Activated CD4-positive, alpha-beta memory T cell treated with anti-CD3 and anti-CD28 coated beads for 36 hours (primary cell): ENCODE measurements at regions not wholly inside any gene's neighbourhood (a gene's known extent, or its start where the extent isn't known, plus 50 kb on each side); places are given as distances from the start of the nearest gene placed in this dataset.
A peak's percentile ranks its signal among the peaks of the same experiment; 100 is the strongest.
"Not testable (repeated sequence)": the region's sequence is repeated elsewhere in the genome, so short reads cannot be mapped to it uniquely, and the experiment has no call there.

Experiments
- CTCF ChIA-PET: fragments of 350-600 bp; sonication (Branson Sonifier 250); formaldehyde crosslinking; loops from one replicate; lab custom pipeline; 2021; ENCODE audit warnings: antibody characterized with exemption, inconsistent platforms; lab: Charles Lee
- POLR2A ChIA-PET: fragments of 350-600 bp; sonication (Branson Sonifier 250); formaldehyde crosslinking; loops from one replicate; lab custom pipeline; 2021; ENCODE audit warnings: antibody characterized with exemption; lab: Charles Lee
- DNase-seq: peaks from one replicate; pipeline ENCODE4 v3.0.0-alpha.2; 2020
- H3K27ac Mint-ChIP-seq: one replicate; pipeline ENCODE4 v1.8.0; 2021; ENCODE audit warnings: mixed read lengths
- H3K27me3 Mint-ChIP-seq: one replicate; pipeline ENCODE4 v1.8.0; 2021; ENCODE audit warnings: mixed read lengths
- H3K36me3 Mint-ChIP-seq: one replicate; pipeline ENCODE4 v1.8.0; 2021; ENCODE audit warnings: mixed read lengths
- H3K4me1 Mint-ChIP-seq: one replicate; pipeline ENCODE4 v1.8.0; 2021; ENCODE audit warnings: low read depth, mixed read lengths
- H3K4me3 Mint-ChIP-seq: one replicate; pipeline ENCODE4 v1.8.0; 2021; ENCODE audit warnings: mild to moderate bottlenecking, mixed read lengths
- H3K9me3 Mint-ChIP-seq: one replicate; pipeline ENCODE4 v1.8.0; 2021; ENCODE audit warnings: mixed read lengths
- intact Hi-C: fragments of 100-400 bp; cut with micrococcal nuclease; formaldehyde crosslinking; loops from one replicate; pipeline ENCODE4 v1.15.1; 2023

DNA sequence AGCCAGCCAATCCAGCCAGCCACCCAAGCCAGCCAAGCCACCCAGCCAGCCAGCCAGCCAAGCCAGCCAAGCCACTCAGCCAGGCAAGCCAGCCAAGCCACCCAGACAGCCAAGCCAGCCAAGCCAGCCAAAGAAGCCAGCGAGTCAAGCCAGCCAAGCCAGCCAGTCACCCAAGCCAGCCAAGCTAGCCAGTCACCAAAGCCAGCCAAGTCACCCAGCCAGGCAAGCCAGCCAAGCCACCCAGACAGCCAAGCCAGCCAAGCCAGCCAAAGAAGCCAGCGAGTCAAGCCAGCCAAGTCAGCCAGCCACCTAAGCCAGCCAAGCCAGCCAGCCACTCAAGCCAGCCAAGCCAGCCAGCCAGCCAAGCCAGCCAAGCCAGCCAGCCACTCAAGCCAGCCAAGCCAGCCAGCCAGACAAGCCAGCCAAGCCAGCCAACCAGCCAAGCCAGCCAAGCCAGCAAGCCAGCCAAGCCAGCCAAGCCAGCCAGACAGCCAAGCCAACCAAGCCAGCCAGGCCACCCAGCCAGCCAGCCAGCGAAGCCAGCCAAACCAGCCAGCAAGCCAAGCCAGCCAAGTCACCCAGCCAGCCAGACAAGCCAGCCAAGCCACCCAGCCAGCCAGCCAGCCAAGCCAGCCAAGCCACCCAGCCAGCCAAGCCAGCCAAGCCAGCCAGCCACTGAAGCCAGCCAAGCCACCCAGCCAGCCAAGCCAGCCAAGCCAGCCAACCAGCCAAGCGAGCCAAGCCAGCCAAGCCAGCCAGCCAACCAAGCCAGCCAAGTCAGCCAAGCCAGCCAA, 198.8 kb downstream of the GOLGA6L6 start:
- H3K9me3 Mint-ChIP-seq, H3K27me3 Mint-ChIP-seq, H3K27ac Mint-ChIP-seq, H3K4me1 Mint-ChIP-seq, CTCF ChIA-PET, H3K36me3 Mint-ChIP-seq, POLR2A ChIA-PET, H3K4me3 Mint-ChIP-seq, intact Hi-C loops: not testable (repeated sequence)
- DNase-seq = peak; percentile 7

- Mint-ChIP-seq H3K27ac (no peak overlapping the region), H3K4me3 (no peak overlapping the region), H3K9me3 (peaks cover 3% of the 10 kb centered on the region), H3K27me3 (no peaks in the 10 kb centered on the region), H3K36me3 (peaks cover 3% of the 10 kb centered on the region), H3K4me1 (no peaks in the 10 kb centered on the region)
- intact Hi-C loops = no loop called here
- ChIA-PET CTCF (no interaction called here), POLR2A (no interaction called here)
- peak; percentile 51 for DNase-seq
Observed at GRCh38 chr15:20341901-20342600, 199.5 kb downstream of the GOLGA6L6 start.

DNA sequence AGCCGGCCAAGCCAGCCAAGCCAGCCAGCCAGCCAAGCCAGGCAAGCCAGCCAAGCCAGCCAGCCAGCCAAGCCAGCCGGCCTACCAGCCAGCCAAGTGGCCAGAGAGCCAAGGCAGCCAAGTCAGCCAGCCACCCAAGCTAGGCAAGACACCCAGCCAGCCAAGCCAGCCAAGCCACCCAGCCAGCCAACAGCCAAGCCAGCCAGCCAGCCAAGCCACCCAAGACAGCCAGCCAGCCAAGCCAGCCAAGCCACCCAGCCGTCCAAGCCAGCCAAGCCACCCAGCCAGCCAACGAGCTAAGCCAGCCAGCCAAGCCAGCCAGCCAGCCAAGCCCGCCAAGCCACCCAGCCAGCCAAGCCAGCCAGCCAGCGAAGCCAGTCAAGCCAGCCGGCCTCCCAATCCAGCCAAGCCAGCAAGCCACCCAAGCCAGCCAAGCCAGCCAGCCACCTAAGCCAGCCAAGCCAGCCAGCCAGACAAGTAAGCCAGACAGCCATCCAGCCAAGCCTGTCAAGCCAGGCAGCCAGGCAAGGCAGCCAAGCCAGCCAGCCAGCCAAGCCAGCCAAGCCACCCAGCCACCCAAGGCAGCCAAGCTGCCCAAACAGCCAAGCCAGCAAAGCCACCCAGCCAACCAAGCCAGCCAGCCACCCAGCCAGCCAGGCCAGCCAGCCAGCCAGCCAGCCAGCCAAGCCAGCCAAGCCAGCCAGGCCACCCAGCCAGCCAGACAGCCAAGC, 200.5 kb downstream of the GOLGA6L6 start:
- Mint-ChIP-seq H3K9me3 (peaks cover 9% of the 10 kb centered on the region), H3K27me3 (no peaks in the 10 kb centered on the region), H3K4me1 (no peaks in the 10 kb centered on the region), H3K27ac (no peak overlapping the region), H3K36me3 (peaks cover 5% of the 10 kb centered on the region), H3K4me3 (no peak overlapping the region)
- intact Hi-C loops = no loop called here
- DNase-seq = peak; percentile 48
- ChIA-PET CTCF (interaction anchor here (1.1 kb wide), 1 partner anchor 15 kb away, joined by 3 read pairs; no protein-coding TSS in a partner anchor), POLR2A (no interaction called here)

- H3K27ac Mint-ChIP-seq = no peak overlapping the region
- CTCF ChIA-PET = interaction anchor here (1.1 kb wide), 1 partner anchor 16 kb away, joined by 3 read pairs; no protein-coding TSS in a partner anchor
- peak; percentile 35 for DNase-seq
- intact Hi-C loops = no loop called here
- peaks cover 9% of the 10 kb centered on the region for H3K9me3 Mint-ChIP-seq
- POLR2A ChIA-PET = no interaction called here
- H3K4me1 Mint-ChIP-seq = no peaks in the 10 kb centered on the region
- H3K4me3 Mint-ChIP-seq = no peak overlapping the region
- no peaks in the 10 kb centered on the region for H3K27me3 Mint-ChIP-seq
- peaks cover 5% of the 10 kb centered on the region for H3K36me3 Mint-ChIP-seq
Observed at GRCh38 chr15:20340331-20340811, 201.2 kb downstream of the GOLGA6L6 start.

DNA sequence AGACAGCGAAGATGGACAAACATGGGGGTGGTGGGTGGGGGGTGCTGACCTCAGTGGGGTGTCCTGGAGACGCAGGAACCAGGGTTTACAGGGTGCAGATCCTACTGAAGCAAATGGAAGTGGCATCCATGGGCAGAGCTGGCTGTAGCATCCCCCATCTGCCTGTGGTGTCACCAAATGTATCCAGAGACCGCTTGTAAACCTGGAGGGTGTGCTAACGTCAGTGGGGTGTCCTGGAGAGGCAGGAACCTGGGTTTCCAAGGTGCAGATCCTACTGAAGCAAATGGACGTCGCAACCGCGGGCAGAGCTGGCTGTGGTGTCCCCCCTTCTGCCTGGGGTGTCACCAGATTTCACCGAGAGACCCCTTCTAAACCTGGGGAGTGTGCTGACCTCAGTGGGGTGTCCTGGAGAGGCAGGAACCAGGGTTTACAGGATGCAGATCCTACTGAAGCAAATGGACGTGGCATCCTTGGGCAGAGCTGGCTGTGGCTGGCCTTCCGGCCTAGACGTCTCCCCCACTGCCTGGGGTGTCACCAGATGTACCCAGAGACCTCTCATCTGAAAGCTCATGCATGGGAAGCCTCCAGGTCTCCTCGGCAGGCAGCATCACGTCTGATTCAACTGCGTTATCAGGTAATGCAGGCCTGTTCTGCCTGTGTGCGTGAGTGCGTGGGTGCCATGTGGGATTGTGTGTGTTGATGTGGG, 202.4 kb downstream of the GOLGA6L6 start:
- H3K36me3 Mint-ChIP-seq, H3K9me3 Mint-ChIP-seq: not testable (repeated sequence)

GRCh38 chr15:20338671-20339070, 202.9 kb downstream of the GOLGA6L6 start:
- CTCF ChIA-PET, H3K36me3 Mint-ChIP-seq, H3K27ac Mint-ChIP-seq, H3K4me3 Mint-ChIP-seq, H3K4me1 Mint-ChIP-seq, H3K9me3 Mint-ChIP-seq, intact Hi-C loops, POLR2A ChIA-PET, H3K27me3 Mint-ChIP-seq, DNase-seq: not testable (repeated sequence)

More for the DNA sequence above, 202.4 kb downstream of the GOLGA6L6 start:
- intact Hi-C loops, POLR2A ChIA-PET, H3K4me3 Mint-ChIP-seq, H3K4me1 Mint-ChIP-seq, H3K27me3 Mint-ChIP-seq, CTCF ChIA-PET, H3K27ac Mint-ChIP-seq: not testable (repeated sequence)
- peak; percentile 7 for DNase-seq

- H3K27me3 Mint-ChIP-seq, CTCF ChIA-PET, H3K36me3 Mint-ChIP-seq, POLR2A ChIA-PET, H3K27ac Mint-ChIP-seq, H3K4me1 Mint-ChIP-seq, H3K9me3 Mint-ChIP-seq, H3K4me3 Mint-ChIP-seq, intact Hi-C loops, DNase-seq: not testable (repeated sequence)
Observed at GRCh38 chr15:20337238-20337637, 204.4 kb downstream of the GOLGA6L6 start.

- CTCF ChIA-PET, DNase-seq, H3K4me1 Mint-ChIP-seq, H3K27ac Mint-ChIP-seq, H3K36me3 Mint-ChIP-seq, H3K27me3 Mint-ChIP-seq, H3K9me3 Mint-ChIP-seq, H3K4me3 Mint-ChIP-seq, POLR2A ChIA-PET, intact Hi-C loops: not testable (repeated sequence)
Observed at GRCh38 chr15:20334451-20334850, 207.1 kb downstream of the GOLGA6L6 start.

DNA sequence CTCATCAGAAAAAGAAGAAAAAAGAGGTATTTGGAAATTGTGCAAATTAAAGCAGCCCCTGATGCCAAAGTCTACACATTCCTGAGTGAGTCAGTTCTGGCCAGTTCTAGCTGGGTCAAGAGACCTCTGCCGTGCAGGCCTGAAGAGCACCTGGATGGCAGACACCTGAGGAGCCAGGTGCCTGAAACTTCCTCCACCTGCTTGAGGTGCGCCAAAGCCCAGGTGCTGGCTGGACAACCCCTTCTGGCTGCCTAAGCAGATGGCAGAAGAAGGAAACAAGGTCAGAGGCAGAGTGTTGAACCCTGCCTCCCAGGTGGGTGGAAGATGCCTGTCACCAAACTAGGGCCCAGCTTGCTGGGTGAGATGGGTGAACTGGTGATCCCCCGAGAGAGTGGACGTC, 215.8 kb downstream of the GOLGA6L6 start:
- H3K27ac Mint-ChIP-seq, H3K36me3 Mint-ChIP-seq, intact Hi-C loops, CTCF ChIA-PET, H3K27me3 Mint-ChIP-seq, H3K4me3 Mint-ChIP-seq, H3K4me1 Mint-ChIP-seq, POLR2A ChIA-PET, H3K9me3 Mint-ChIP-seq, DNase-seq: not testable (repeated sequence)

GRCh38 chr15:20317132-20317531, 224.5 kb downstream of the GOLGA6L6 start:
- DNase-seq, intact Hi-C loops, H3K36me3 Mint-ChIP-seq, CTCF ChIA-PET, H3K27ac Mint-ChIP-seq, H3K27me3 Mint-ChIP-seq, H3K4me1 Mint-ChIP-seq, H3K9me3 Mint-ChIP-seq, H3K4me3 Mint-ChIP-seq, POLR2A ChIA-PET: not testable (repeated sequence)

DNA sequence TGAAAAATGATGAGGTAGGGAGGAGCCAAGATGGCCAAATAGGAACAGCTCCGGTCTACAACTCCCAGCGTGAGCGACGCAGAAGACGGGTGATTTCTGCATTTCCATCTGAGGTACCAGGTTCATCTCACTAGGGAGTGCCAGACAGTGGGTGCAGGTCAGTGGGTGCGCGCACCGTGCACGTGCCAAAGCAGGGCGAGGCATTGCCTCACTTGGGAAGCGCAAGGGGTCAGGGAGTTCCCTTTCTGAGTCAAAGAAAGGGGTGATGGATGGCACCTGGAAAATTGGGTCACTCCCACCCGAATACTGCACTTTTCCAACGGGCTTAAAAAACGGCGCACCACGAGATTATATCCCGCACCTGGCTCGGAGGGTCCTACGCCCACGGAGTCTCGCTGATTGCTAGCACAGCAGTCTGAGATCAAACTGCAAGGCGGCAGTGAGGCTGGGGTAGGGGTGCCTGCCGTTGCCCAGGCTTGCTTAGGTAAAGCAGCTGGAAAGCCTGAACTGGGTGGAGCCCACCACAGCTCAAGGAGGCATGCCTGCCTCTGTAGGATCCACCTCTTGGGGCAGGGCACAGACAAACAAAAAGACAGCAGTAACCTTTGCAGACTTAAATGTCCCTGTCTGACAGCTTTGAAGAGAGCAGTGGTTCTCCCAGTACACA, 230.5 kb downstream of the GOLGA6L6 start:
- DNase-seq, H3K4me3 Mint-ChIP-seq, CTCF ChIA-PET, H3K9me3 Mint-ChIP-seq, H3K27me3 Mint-ChIP-seq, POLR2A ChIA-PET, H3K36me3 Mint-ChIP-seq, H3K4me1 Mint-ChIP-seq, intact Hi-C loops, H3K27ac Mint-ChIP-seq: not testable (repeated sequence)
